GM18873 (cell line): ENCODE measurements at regions not wholly inside any gene's neighbourhood (a gene's known extent, or its start where the extent isn't known, plus 50 kb on each side); places are given as distances from the start of the nearest gene placed in this dataset.
"Not testable (repeated sequence)": the region's sequence is repeated elsewhere in the genome, so short reads cannot be mapped to it uniquely, and the experiment has no call there.

ENCODE experiments used
- ATAC-seq: cut with Tn5 transposase; IDR thresholded peaks from one replicate; pipeline ENCODE4 v1.9.1; 2021; ENCODE audit warnings: mild to moderate bottlenecking, moderate library complexity, moderate number of reproducible peaks; ENCODE audit not compliant: unreplicated experiment, low FRiP score

DNA sequence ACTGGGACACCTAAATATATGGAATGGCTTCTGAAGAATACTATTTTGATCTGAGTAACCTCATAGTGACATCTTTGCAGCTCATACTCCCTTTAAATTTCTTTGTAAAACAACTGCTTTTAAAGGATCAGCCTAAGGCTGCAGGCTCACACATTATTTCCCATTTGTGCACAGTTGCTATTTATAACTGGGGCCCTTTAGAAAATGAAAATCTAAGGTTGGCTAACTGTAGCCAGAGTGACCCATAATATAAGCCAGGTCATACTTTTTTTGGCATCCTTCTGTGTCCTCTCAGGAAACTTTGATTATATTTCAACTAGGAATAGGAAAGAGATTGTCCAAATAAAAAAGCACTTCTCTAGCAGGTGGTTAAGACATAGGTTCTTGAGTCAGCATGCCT lies 123.6 kb upstream of the RASGEF1B start:
- ATAC-seq: no peak

DNA sequence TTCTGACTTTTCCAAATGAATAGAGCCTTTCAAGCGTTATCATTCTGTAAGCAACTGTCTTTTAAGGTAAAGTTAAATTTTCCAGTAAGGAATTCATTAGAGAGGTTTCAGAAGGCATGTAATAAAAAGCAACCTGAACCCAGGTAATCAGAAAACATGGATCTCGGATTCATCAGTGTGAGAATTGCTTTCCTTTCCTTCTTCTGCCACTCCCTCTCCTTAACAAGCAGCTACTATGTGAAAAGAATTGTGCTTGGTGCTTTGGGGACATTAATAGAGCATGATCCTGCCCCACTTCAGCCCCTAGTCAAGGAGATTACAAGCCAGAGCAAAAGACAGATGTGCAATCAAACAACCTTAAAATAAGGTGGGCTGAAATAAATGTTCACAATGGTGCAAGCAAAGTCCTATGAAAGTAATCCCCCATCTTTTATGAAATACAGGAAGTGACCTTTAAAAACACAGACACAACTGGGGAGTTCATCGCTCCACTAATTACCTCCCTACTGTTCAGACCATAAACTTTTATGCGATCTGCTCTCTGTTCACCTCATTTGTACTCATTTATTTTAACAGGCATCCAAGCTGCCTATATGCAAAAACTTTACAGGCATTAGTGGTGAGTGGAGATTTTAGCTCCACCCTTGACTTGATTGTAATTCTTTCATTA lies 122.9 kb upstream of the RASGEF1B start:
- ATAC-seq: no peak

DNA sequence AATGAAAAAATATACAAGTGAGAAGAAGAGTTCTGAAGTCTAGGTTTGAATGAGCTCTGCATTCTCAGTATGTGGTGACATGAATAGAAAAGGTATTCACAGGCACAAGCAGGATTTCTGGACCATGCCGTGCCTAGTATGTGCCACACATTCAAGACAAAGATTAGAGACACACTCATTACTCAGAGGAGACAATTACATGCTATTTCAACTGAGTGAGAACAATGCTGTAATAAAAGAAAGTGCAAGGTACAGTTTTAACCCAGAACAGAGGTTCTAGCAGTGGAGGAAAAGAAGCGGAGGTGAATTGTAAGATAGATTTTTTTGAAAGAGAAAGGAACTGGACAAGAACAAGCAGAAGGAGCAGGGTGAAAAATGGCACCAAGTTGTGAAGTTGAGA lies 121.0 kb upstream of the RASGEF1B start:
- no peak for ATAC-seq

DNA sequence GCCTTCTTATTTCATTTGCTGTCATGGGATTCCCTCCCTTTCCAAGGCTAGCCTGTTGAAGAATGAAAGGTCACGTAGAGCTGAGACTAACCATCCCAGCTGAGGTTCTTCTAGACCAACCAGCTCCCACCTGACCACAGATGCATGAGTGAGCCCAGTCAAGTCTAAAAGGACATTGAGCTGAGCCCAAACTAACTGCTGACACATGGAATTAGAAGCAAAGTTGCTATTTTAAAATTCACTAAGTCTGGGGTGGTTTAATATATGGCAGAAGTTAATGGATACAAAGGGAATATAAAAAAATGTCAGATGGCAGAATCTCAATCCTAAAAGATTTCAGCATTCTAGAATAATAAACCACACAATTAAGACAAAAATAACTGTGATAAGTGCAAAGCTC lies 118.9 kb upstream of the RASGEF1B start:
- no peak for ATAC-seq

DNA sequence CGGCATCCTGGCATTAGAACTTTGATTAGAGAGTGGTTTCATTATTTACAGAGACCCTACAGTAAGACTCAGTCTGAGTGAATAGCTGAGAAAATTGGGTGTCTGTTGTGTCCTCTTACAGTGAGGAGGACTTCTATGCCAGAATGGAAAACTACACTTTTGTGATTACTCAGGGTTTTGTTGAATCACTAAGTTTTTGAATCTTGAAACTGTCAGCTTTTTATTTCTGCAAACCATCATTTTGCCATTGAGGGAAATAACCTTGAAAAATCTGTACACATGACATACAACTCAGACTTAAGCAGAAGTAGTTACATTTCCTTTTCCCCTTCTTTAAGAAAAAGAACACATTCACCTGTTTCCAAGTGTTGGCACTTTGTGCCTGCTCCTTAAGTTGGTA lies 117.6 kb upstream of the RASGEF1B start:
- no peak for ATAC-seq

DNA sequence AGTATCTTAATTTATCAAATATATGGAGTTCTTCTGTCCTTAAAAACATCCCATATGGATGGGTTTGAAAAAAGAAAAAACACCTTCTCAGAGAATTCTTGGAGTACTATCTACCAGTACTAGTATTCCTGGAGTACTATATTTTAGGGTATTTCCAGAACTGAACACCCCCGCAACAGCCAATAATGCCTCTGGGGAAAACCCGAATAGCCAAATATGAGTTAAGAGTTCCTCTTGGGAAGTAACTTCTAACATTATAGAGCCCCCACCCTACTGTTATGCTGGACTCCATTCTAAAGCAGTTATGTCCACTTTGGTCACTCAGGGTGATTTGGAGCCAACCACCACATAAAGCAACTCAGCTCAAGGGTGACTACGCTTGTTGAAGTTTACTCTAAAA lies 115.0 kb upstream of the RASGEF1B start:
- ATAC-seq: no peak

DNA sequence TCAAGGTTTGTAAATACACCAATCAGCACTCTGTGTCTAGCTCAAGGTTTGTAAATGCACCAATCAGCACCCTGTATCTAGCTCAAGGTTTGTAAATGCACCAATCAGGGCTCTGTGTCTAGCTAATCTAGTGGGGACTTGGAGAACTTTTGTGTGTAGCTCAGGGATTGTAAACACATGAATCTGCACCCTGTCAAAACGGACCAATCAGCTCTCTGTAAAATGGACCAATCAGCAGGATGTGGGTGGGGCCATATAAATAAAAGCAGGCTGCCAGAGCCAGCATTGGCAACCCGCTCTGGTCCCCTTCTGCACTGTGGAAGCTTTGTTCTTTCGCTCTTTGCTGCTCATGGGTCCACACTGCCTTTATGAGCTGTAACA lies 109.3 kb upstream of the RASGEF1B start:
- not testable (repeated sequence) for ATAC-seq

DNA sequence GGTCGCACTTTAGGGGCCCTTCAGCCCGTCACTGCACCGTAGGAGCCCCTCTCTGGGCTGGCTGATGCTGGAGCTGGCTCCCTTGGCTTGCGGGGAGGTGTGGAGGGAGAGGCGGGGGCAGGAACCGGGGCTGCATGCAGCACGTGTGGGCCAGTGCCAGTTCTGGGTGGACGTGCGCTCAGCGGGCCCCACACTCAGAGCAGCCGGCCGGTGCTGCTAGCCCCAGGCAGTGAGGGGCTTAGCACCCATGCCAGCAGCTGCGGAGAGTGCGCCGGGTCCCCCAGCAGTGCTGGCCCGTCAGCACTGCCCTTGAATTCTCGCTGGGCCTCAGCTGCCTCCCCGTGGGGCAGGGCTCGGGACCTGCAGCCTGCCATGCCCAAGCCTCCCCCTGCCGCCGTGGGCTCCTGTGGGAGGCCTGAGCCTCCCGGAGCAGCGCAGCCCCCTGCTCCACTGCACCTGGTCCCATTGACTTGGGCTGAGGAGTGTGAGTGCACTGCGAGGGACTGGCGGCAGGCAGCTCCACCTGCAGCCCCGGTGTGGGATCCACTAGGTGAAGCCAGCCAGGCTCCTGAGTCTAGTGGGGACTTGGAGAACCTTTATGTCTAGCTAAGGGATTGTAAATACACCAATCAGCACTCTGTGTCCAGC lies 108.8 kb upstream of the RASGEF1B start:
- ATAC-seq: no peak

DNA sequence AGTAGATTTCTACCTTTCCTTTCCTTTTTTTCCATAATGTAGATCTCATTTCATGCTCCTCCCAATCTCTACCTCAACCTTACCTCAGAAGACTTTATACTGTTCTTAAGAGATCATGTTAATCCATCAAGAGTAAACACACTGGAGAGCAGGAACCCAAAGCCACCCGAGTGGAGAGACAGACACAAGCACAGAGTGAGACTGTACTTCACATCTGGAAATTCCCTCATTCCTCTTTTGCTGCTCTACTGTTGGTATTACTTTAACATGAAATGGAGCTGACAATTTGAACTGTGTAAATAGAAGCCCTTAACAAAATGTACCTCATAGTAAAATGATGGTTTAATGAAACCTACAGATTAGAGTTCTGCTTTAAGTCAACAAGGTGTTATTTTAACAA lies 105.7 kb upstream of the RASGEF1B start:
- no peak for ATAC-seq

DNA sequence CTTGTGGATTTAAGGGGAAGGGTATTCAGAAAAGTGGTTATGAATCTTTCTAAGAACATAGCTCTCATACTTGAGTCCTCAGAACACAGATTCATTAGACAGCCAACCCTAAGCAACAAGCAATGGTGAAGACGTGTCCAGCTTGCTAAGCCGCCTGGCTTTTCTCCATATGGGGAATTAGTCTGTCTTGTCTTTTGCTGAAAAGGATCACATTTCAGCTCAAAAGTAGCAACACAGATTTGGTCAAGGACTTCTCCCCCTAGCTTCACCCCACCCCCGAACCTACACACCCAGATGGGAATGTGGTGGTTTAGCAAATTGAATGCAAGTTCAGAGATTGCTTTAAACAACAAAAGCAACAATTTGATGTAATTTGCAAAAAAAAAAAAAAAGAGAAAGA lies 103.3 kb upstream of the RASGEF1B start:
- no peak for ATAC-seq

DNA sequence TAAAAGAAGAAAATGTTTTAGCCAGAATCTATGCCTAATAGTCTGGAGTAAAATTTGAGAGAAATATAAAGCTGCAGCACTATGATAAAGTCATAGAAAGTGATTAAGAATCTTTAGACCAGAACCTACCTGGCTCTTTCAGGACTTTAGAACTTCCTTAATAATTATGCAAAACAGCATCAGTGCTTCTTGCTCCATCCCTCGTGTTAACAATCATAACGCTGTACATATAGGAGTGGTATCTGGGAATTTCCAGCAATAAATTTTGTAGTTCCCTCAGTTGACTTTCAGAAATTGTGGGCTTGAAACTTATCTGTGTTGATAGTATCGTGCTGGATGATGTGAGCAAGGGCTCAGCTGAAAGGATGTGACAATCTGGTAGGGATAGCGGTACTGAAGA lies 102.1 kb upstream of the RASGEF1B start:
- ATAC-seq: no peak

DNA sequence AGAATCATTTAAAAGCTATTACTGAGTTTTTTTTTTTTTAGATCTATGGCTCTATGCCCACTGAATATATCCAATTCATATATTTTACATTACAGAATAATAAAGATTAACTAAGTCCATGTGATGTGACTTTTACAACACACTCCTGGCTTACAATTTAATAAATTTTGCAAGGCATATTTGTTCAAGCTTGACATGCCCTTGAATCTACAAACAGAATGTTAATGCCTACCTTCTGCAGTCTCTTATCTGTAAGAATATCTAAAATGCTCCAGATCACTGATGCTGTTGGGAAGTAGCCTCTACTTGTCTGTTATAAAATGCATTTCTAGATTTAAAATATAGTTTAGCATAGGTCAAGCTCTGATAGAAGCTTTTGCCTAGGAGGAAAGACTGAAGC lies 100.7 kb upstream of the RASGEF1B start:
- no peak for ATAC-seq

DNA sequence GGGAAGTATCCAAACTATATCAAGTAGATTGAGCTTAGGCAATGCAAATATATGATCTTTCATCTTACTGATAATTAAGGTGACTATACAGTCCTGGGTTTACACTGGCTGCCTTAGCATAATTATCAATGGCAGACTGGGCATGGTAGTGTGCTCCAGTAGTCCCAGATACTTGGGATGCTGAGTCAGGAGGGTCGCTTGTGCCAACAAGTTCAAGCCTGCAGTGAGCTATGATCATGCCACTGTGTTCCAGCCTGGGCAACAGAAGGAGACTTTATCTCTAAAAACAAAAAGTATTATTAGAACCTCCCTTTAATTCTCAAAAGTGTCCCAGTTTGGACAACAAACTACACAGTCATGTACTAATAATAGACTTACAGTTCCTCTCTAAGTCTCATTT lies 99.4 kb upstream of the RASGEF1B start:
- no peak for ATAC-seq

DNA sequence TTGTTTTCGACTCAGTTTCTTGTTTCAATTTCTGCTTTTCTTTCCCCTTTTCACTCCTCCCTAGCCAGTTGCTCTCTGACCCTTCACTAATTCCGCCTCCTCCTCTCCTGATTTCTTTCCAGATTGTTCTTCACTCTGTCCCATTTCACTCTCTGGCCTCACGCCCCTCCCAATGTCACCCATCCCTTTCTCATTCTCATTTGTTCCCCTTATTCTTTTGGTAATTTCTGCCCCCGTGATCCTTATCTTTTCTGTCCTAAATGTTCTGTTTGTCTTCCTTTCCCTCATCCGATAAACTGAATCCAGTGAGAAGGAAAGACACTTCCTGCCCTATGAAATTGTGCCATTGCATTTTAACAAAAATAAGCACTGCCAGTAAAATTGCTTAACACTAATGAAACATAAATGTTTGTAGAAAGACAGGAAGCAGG lies 94.5 kb upstream of the RASGEF1B start:
- ATAC-seq: no peak

DNA sequence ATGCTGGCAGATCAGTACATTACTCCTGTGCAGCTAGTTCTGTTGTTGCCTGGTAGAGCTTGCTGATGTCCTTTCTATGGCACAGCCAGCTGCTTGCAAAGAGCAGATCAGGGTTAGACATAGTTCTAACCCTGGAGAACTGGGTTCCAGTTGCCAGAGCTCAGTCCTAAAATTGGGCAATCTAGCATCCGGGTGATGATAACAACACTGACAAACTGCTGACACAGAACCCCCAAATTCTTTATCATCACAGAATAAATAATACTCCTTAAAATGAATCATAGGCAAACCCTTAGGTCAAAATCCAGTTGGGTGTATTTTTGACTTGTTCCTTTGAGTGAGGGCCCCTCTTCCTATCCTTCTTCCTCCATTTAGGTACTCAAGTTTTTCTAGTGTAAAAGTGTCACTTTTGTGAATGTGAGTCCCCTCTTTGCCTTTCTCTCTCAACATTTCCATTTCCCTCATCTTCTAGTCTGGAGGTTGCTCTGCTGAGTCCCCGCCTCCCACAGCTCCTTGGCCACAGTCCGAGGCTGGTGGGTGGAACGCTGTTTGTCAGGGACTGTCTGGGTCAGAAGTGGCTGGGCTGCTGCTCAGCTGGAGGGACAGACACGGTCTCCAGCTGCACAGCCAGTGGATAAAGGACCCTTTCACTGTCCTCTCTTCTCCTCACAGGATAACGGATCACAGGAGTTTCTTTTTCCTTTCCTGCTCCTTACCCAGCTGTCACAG lies 93.6 kb upstream of the RASGEF1B start:
- ATAC-seq: no peak

DNA sequence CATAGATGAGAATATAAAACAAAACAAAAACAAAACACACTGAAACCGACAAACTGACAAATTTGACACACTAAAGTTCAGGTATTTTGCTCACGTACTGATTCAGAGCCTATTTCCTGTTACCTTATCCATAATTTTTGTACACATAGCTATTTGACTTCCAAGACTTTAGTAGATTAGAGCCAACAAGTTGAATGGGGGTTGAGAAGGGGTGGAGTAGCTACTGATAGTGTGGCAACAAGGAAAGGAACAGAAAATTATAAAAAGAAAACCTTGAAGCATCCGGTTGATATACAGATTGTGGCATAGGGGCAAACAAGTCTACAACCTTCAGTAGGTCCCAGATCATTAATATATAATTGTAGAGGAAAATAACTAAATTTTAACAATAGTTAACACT lies 92.3 kb upstream of the RASGEF1B start:
- ATAC-seq: no peak

DNA sequence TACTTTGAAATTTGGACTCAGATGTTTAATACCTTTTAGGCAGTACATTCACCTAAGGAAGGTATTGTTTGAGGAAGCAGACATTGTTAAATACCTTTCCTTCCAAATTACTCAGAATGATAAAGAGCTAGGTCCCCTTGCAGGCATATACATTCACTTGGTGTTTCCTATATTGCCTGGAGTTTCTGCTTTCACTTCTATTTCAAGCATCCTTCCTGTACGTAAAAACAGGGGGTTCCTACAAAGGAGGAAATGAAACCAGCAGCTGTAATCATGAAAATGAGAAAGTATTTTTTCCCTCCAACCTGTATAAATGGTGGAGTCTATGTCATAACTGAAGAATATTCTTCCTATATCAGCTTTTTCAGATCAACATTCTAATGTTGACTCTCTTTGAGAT lies 90.4 kb upstream of the RASGEF1B start:
- ATAC-seq: peak; percentile 97

DNA sequence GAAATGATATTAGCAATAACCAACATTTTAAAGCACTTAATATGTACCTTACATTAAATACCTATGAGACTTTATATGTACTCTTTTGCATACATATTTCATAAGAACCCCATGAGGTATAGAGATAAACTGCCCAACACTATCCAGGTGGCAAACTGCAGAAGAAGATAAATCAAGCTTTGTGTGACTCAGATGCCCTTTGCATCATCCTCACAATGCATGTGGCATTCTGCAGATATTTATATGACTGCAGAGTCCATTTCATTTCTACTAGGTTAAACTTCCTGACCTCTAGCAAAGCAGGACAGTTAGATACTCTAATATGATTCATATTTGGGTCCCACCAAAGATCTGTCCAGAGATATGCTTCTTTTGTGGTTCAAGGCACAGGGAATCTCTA lies 85.6 kb upstream of the RASGEF1B start:
- ATAC-seq: no peak

DNA sequence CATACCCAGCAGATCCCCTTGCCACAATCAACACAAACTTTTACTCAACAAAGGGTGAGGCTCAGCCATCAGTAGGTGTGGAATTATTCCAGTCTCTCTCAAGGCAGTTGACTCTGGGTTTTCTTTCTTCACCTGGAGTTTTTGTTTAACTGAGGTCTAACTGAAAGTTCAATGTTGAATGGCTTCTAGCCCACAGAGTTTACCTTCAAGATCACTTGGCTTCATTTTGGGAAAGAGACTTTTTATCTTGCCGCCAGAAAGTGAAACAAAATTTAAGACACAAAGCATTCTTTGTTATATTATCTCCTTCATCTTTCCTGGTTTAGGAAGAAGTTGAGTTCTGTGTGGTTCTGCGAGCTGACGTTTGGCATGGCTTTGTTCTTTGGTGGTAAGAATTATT lies 83.8 kb upstream of the RASGEF1B start:
- no peak for ATAC-seq

DNA sequence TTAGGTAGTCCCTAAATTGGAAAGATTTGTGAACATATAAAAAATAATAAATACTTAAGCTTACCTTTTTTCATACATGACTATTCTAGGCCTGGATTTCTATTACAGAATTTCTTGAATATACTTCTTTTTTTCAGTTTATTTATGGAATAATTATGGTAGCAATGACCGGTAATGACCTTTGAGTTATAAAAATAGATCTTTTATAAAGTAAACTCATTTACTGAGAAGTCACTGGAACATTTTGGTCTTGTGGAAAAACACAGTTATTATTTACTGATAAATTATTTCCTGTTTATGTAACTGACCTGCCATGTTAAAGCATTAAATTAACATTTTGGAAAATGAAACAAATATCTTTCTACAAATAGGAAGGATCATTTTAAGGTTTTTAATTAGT lies 80.4 kb upstream of the RASGEF1B start:
- ATAC-seq: no peak

DNA sequence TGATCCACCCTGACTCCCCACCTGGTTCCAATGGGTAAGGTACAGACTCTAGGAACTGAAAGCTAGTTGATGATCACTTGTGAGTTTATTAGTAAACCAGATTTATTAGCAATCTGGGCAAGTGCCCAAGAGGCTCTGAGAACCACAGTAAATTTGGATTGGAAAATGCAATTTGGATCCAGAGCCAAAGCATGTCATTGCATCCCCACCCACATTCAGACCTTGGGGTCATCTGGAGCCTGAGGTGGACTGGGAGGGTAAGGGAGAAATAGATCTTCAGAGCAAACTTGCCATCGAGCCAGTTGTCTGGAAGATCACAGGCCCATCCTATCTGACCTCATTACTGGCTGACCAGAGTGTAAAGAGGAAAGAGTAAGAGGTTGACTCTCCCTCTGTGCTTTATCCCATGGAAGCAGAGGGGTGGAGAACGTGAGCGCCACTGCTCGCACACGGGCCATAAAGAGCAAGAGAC lies 78.7 kb upstream of the RASGEF1B start:
- ATAC-seq: no peak

DNA sequence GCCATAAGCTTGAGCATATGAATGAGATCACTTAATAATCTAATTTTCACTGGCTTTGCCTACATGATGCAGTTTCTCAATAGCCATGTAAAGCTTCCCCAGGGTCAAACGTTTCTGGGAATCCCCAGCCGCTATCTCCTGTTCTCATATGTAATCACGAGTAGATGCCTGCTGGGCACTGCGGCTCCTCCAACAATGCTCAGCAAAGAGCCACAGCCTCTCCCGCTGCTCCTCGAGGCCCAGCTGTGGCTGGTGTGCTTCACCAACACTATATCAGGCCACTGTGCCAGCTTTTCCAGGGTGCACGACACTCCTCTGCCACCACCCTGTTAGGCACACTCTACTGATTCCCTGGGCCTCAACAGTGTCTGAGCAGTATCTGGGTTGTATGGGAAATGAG lies 78.3 kb upstream of the RASGEF1B start:
- ATAC-seq: no peak
